ENCODE measurements at regions not wholly inside any gene's neighbourhood (a gene's known extent, or its start where the extent isn't known, plus 50 kb on each side); places are given as distances from the start of the nearest gene placed in this dataset.
"Not testable (repeated sequence)": the region's sequence is repeated elsewhere in the genome, so short reads cannot be mapped to it uniquely, and the experiment has no call there.

DNA sequence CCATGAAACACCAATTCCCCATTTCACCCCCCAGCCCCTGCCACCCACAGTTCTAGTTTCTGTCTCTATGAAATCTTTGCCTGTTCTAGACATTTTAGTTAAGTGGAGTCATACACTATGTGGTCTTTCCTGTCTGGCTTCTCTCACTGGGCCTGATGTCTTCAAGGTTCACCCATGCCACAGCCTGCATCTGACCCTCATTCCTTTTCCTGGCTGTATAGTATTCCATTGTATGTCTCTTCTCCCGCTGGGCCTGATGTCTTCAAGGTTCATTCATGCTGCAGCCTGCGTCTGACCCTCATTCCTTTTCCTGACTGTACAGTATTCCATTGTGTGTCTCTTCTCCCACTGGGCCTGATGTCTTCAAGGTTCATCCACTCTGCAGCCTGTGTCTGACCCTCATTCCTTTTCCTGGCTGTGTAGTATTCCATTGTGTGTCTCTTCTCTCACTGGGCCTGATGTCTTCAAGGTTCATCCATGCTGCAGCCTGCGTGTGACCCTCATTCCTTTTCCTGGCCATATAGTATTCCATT lies 191.7 kb downstream of the CRLF2 start:
- no peak for DNase-seq (ENCODE audit: low read depth in 4 of 4, low spot score in 3 of 4)

DNA sequence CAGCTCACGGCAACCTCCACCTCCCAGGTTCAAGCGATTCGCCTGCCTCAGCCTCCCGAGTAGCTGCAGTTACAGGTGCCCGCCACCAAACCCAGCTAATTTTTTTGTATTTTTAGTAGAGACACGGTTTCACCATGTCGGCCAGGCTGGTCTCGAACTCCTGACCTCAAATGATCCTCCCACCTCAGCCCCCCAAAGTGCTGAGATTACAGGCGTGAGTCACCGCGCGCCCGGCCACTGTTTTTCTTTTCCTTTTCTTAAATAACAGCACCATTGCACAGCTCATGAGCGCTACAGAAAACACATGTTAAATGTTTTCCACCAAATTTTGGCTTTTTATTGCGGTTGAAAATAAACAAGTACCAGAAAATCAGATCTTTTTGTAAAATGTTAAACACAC lies 195.5 kb downstream of the CRLF2 start:
- DNase-seq (ENCODE audit: low read depth in 4 of 4, low spot score in 3 of 4), result not testable (repeated sequence)

DNA sequence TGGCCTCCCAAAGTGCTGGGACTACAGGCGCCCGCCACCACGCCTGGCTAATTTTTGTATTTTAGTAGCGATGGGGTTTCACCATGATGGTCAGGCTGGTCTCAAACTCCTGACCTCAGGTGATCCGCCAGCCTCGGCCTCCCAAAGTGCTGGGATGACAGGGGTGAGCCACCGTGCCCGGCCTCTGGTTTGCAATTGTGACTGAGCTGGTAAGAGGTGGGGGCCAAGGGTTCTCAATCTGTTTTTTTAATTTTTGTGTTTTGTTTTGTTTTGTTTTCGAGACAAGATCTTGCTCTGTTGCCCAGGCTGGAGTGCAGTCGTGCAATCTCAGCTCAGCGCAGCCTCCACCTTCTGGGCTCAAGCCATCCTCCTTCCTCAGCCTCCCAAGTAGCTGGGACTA lies 196.2 kb downstream of the CRLF2 start:
- not testable (repeated sequence) for DNase-seq (ENCODE audit: low read depth in 4 of 4, low spot score in 3 of 4)

DNA sequence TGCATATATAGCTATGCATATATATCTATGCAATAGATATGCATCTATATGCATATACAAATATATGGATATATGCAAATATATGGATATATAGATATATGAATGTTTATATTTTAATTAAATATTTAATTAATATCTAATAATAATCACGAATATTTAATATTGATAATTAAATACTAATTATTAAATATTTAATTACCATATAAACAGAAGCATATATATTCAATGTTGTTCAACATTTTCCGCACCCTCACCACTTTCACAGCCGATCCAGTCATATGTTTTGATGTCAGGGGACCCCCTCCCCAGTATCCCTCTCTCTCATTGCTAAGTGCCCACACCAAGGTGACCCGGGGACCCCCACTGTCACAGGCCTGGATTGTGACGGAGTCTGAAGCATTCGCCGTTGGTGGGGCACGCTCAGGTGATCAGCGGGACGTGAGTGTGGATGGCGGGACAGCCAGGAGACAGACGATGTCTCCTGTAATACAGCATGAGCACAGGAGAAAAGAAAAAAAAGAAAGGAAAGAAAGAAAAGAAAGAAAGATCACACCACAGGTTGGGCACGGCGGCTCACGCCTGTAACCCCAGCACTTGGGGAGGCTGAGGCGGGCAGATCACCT lies 199.7 kb downstream of the CRLF2 start:
- no peak for DNase-seq (ENCODE audit: low read depth in 4 of 4, low spot score in 3 of 4)

DNA sequence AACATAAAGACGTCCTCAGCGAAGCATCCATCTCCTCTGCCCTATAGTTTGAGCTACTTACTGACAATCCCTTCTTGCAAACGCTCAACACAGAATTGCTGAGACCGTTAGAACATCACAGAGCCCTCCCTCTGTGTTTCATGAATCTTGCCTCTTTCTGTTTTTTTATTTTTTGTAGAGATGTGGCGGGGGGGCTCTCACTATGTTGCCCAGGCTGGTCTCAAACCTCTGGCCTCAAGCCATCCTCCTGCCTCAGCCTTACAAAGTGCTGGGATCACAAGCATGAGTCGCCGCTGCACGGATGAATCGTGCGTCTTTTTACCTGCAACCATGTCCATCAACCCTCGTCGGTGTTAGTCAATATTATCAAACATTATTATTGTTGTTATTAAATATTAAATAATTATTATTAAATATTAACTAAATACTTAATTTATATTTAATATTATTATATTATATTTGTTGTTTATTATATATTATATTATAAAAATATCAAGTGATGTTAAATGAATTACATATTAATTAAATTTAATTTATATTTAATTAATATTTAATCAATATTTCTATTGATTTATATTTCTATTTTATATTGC lies 200.7 kb downstream of the CRLF2 start:
- no peak for DNase-seq (ENCODE audit: low read depth in 4 of 4, low spot score in 3 of 4)

DNA sequence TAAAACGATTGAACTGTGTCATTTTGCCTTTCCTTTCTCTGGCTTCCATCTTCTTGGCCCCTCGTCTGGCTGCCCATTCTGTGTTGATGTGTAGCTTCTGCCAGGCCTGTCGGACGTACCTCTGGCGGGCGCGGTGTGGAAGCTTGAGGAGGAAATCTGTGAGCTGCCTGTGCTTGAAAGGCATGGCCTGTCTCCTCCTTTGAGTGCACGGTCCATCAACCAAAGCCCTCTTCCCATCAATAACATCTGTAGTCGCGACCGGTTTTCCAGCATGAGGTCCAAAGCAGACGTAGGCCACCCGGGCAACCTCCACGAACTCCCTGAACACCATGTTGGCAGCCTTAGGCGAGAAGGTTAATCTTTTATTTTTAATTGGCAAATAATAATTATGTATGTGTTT lies 202.7 kb downstream of the CRLF2 start:
- no peak for DNase-seq (ENCODE audit: low read depth in 4 of 4, low spot score in 3 of 4)

GRCh38 chrX:1006156-1006730 lies 206.2 kb downstream of the CRLF2 start:
- DNase-seq (ENCODE audit: low read depth in 4 of 4, low spot score in 3 of 4), result no peak

- DNase-seq (ENCODE audit: low read depth in 4 of 4, low spot score in 3 of 4), result no peak
These were observed 209.8 kb downstream of the CRLF2 start for GRCh38 chrX:1002611-1003010.

DNA sequence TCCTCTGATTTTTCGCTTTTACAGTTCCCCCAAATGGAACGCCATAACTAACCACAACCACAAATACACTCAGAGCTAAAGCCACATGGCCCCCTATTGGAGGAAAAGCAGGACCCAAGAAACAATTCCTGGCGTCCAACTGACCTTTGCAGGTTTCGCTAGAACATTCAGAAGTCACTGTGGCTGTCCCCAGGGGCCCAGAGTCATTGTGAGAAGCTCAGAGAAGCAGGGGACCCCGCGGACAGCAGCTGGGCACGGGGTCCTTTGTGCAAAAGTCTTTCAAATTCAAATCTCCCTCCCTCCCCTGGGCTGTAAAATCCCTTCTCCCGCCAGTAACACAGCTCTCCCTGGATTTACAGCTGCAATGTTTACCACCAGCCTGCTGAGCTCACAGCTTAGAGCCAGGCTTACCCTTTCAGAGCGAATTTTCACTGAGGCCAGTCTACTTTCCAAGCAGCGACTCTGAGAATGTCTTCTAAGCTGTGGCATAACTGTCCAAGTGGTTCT lies 214.8 kb downstream of the CRLF2 start:
- DNase-seq (ENCODE audit: low read depth in 4 of 4, low spot score in 3 of 4), result no peak

DNA sequence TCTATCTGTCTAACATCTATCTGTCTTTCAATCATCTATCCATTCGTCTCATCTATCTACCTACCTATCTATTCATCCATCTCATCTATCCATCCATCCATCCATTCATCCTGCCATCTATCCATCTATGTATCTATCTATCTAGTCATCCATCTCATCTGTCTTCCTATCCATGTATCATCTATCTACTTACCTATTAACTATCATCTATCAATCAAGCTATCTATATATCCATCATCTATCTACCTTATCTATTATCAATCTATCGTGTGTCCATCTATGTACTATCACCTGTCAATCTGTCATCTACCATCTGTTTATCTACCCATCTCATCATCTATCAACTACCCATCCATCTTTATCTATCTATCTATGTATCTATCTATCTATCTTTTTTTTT lies 217.7 kb downstream of the CRLF2 start:
- no peak for DNase-seq (ENCODE audit: low read depth in 4 of 4, low spot score in 3 of 4)

DNA sequence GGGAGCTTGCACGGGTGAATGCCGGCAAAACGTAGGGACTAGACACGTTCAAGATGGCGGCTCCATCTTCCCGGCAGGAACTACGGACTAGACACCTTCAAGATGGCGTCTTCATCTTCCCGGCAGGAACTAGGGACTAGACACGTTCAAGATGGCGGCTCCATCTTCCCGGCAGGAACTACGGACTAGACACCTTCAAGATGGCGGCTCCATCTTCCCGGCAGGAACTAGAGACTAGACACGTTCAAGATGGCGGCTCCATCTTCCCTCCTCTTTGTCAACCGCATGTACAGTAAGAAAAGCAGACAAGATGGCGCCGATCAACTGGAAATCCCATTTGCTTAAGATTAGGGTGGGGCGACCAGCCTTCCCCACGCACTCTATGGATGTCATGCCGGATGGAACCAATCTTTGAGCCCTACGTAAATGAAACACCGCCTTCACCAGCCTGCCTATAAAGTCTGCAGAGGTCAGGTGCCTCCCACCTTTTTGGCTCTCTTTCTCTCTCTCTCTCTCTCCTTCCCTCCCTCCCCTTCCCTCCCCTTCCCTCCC lies 222.4 kb downstream of the CRLF2 start:
- DNase-seq (ENCODE audit: low read depth in 4 of 4, low spot score in 3 of 4), result peak; percentile 24 to 73 (median 39)

DNA sequence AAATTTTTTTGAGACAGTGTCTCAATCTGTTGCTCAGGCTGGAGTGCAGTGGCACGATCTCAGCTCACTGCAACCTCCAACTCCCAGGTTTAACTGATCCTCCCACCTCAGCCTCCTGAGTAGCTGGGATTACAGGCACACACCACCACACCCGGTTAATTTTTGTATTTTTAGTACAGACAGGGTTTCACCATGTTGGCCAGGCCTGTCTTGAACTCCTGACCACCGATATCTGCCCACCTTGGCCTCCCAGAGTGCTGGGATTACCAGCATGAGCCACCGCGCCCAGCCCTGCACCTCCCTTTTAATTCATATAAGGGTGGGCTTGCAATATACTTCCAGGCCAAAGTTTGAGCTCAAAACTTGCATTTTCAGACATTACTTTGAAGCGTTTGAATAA lies 223.9 kb downstream of the CRLF2 start:
- DNase-seq (ENCODE audit: low read depth in 4 of 4, low spot score in 3 of 4), result not testable (repeated sequence)

DNA sequence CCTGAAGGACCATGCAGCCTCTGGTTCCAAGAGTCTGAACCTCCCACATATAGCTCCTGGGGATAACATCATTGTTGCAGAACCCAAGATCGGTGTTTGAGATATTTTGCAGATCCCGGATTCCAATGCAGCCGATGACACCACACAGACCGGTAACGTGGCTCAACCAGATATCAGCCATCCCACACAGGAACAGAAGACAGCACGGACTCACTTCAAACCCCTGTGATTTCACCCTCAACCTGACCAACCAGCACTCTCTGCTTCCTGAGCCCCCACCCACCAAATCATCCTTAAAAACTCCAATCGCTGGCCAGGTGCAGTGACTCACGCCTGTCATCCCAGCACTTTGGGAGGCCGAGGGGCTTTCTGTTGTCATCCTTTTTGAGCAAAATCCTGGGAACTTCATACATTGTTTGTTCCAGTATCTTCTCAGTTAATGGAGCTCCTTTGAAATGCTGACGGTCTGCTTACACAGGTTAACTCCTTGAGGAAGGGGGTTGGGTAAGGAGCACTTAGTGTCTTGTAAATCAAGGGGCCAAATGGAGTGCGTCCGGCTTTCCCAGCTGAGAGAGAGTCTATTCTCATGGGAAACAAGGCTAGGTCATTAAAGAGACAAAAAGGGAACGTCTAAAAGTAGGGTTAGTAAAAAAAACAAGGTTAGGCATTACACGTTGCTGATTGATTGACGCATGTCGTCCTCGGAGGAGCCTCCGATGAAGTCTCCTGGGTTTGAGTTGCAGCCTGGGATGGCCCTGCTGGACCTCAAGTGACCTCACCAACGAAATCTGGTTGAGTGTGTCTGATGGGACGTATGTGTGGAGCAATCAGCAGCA lies 230.4 kb downstream of the CRLF2 start:
- no peak for DNase-seq (ENCODE audit: low read depth in 4 of 4, low spot score in 3 of 4)

GRCh38 chrX:980587-981235 lies 231.7 kb downstream of the CRLF2 start:
- DNase-seq (ENCODE audit: low read depth in 4 of 4, low spot score in 3 of 4), result no peak

- DNase-seq (ENCODE audit: low read depth in 4 of 4, low spot score in 3 of 4), result not testable (repeated sequence)
These were observed 233.3 kb downstream of the CRLF2 start for GRCh38 chrX:979127-979526.

GRCh38 chrX:973010-973632 lies 239.3 kb downstream of the CRLF2 start:
- DNase-seq (ENCODE audit: low read depth in 4 of 4, low spot score in 3 of 4), result no peak

- no peak for DNase-seq (ENCODE audit: low read depth in 4 of 4, low spot score in 3 of 4)
These were observed 244.1 kb downstream of the CRLF2 start for GRCh38 chrX:968148-968965.

- no peak for DNase-seq (ENCODE audit: low read depth in 4 of 4, low spot score in 3 of 4)
These were observed 245.9 kb downstream of the CRLF2 start for GRCh38 chrX:966396-967070.
